ENCODE measurements at regions not wholly inside any gene's neighbourhood (a gene's known extent, or its start where the extent isn't known, plus 50 kb on each side); places are given as distances from the start of the nearest gene placed in this dataset.

DNA sequence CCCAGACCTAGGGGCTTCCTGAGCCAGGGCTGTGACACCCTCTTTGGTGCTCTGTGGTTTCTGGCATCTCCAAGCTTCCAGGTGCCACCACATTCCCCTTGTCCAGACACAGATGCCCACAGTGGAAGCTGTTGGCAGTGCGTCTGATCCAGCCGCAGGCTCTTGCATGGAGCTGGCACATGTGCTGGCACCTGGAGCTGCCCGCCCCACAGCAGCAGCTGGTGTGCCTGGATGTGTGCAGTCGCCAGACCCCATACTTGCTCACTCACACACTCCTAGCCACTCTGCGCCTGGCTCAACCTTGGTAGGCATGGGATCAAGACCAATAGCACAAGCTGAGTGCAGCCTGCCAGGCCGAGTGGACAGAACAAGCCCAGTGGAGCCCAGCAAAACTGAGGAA, 106.5 kb downstream of the LYZL1 start:
- Histone ChIP-seq H3K27me3 (ENCODE audit: control insufficient read depth, insufficient read depth, low read length) (no peaks in the 10 kb centered on the region), H3K4me3 (ENCODE audit: low read length) (no peak overlapping the region), H3K36me3 (ENCODE audit: control insufficient read depth, insufficient read depth, low read length) (no peaks in the 10 kb centered on the region), H3K4me1 (ENCODE audit: control insufficient read depth, insufficient read depth, low read length) (no peaks in the 10 kb centered on the region), H3K9me3 (ENCODE audit: control insufficient read depth, low read depth, low read length) (no peaks in the 10 kb centered on the region), H3K27ac (ENCODE audit: low read length) (no peak overlapping the region)
- WGBS (ENCODE audit: insufficient coverage, low lambda C conversion rate) = no CpG with 5 or more reads among the region's 6 CpGs
- DNase-seq = no peak

DNA sequence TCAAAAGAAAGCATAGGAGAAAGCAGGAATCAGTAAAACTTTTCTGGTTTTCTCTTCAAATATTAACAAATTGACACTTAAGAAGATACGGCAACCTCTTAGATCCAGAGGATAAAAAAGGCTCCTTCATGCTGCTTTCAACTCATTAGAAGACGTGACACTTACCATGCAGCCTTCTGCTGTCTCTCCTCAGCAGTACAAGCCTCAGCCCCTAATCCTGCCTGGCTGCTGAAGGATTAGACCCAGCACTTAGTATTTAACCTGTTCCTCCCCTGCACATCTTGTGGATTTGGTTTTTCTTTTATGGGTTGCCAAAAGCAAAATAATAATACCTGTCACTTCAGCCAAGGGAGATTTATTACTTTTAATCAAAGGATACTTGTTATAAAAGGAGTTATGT, 108.4 kb downstream of the LYZL1 start:
- Histone ChIP-seq H3K4me1 (ENCODE audit: control insufficient read depth, insufficient read depth, low read length) (no peaks in the 10 kb centered on the region), H3K36me3 (ENCODE audit: control insufficient read depth, insufficient read depth, low read length) (no peaks in the 10 kb centered on the region), H3K27me3 (ENCODE audit: control insufficient read depth, insufficient read depth, low read length) (no peaks in the 10 kb centered on the region), H3K9me3 (ENCODE audit: control insufficient read depth, low read depth, low read length) (no peaks in the 10 kb centered on the region), H3K27ac (ENCODE audit: low read length) (no peak overlapping the region), H3K4me3 (ENCODE audit: low read length) (no peak overlapping the region)
- DNase-seq = no peak
- WGBS (ENCODE audit: insufficient coverage, low lambda C conversion rate) = no CpG with 5 or more reads among the region's 2 CpGs

- Histone ChIP-seq H3K27ac (ENCODE audit: low read length) (no peak overlapping the region), H3K4me1 (ENCODE audit: control insufficient read depth, insufficient read depth, low read length) (no peaks in the 10 kb centered on the region), H3K36me3 (ENCODE audit: control insufficient read depth, insufficient read depth, low read length) (no peaks in the 10 kb centered on the region), H3K9me3 (ENCODE audit: control insufficient read depth, low read depth, low read length) (peaks cover 3% of the 10 kb centered on the region), H3K27me3 (ENCODE audit: control insufficient read depth, insufficient read depth, low read length) (no peaks in the 10 kb centered on the region), H3K4me3 (ENCODE audit: low read length) (no peak overlapping the region)
- no peak for DNase-seq
Measured at GRCh38 chr10:29403208-29403607, 114.3 kb downstream of the LYZL1 start.

DNA sequence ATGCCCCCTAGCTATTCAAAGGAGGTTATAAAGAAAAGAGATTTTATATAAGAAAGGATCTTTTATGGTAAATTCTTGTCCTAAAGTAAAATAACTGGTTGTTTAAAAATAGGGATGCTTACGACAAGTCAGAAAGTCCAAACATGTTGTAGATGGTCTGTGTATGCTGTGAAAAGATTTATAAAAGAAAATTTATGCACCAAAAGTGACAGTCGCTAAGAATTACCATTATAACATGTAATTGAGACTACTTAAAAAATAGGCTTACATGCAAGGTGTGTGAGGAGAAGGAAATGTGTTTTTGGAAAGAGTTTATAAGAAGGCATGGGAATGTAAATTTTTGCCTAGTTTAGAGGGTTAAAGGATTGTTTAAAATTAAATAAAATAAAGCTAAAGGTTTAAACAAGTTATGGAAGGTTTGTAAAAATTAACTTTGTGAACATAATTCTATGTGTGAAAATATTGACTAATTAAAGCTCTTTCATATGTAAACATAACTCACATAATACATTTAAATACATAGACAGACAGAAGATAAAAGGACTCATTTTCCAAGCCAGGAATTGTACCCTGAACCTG, 118.5 kb downstream of the LYZL1 start:
- H3K4me3 ChIP-seq (ENCODE audit: low read length) = no peak overlapping the region
- no peaks in the 10 kb centered on the region for H3K27me3 ChIP-seq (ENCODE audit: control insufficient read depth, insufficient read depth, low read length)

More for the DNA sequence above, 118.5 kb downstream of the LYZL1 start:
- Histone ChIP-seq H3K27ac (ENCODE audit: low read length) (no peak overlapping the region), H3K36me3 (ENCODE audit: control insufficient read depth, insufficient read depth, low read length) (no peaks in the 10 kb centered on the region), H3K4me1 (ENCODE audit: control insufficient read depth, insufficient read depth, low read length) (peaks cover 12% of the 10 kb centered on the region), H3K9me3 (ENCODE audit: control insufficient read depth, low read depth, low read length) (peaks cover 3% of the 10 kb centered on the region)
- WGBS (ENCODE audit: insufficient coverage, low lambda C conversion rate) = 87% methylated on average over 2 of the region's 2 CpGs
- no peak for DNase-seq
